ENCODE measurements at regions not wholly inside any gene's neighbourhood (a gene's known extent, or its start where the extent isn't known, plus 50 kb on each side); places are given as distances from the start of the nearest gene placed in this dataset.

DNA sequence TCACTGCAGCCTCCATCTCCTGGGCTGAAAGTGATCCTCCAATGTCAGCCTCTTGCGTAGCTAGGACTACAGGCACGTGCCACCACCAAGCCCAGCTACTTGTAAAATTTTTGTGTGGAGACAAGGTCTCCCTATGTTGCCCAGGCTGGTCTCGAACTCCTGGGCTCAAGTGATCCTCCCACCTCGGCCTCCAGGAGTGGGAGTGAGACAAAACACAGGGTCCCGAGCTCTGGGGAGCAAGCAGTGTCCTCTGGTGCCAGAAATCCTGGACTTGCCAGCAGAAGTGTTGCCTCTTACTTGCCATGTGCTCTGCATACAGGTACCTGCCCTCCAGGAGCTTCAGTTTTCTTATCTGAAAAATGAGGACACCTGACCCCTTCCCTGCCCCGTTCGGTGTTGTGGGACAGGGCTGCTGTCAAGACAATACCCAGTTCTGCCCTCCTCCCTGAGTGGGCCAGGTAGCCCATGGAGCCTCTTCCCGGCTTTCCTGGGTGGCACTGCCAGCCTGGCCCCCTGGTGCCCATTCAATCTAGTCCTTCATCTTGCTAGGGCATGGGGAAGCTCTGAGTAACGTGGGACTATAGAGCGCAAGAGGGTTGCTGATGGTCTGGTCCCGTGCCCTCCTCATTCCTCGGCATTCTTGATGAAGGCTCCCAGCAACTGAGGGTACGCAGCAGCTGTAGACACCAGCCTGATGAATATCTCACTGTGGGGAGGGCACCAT lies 164.6 kb downstream of the GOLGA6L4 start:
- H3K14ac ChIP-seq (ENCODE audit: insufficient read length): no peak overlapping the region
- no peak overlapping the region for H3K4ac ChIP-seq (replicated peaks; ENCODE audit: insufficient read length, low read depth, low read length)
- ChIA-PET POLR2A (ENCODE audit: partially characterized antibody) (no interaction called here), CTCF (ENCODE audit: partially characterized antibody) (no interaction called here)
- H3K23ac ChIP-seq (ENCODE audit: insufficient read length): no peak overlapping the region
- H2BK15ac ChIP-seq (ENCODE audit: low read length): no peak overlapping the region
- no peak overlapping the region for H2BK5ac ChIP-seq (ENCODE audit: low read depth, low read length)
- H3K27me3 ChIP-seq (replicated peaks in 1 of 4; ENCODE audit: control insufficient read depth in 3 of 4, extremely low read depth in 1 of 4, insufficient read depth in 3 of 4, low read length in 3 of 4): no peaks in the 10 kb centered on the region
- H3K79me2 ChIP-seq (ENCODE audit: control insufficient read depth in 1 of 2, insufficient read depth in 2 of 2, low read length in 2 of 2): no peaks in the 10 kb centered on the region
- no peak overlapping the region for H3K56ac ChIP-seq (replicated peaks; ENCODE audit: insufficient read length, low read depth, low read length)
- H3K4me2 ChIP-seq (ENCODE audit: insufficient read depth in 1 of 2, low read depth in 2 of 2, low read length in 2 of 2): no peak overlapping the region
- H3K27ac ChIP-seq (ENCODE audit: low read depth, low read length): no peak overlapping the region
- H3K9ac ChIP-seq (replicated peaks in 1 of 4; ENCODE audit: extremely low read depth in 1 of 4, low read depth in 3 of 4, low read length in 3 of 4): no peak overlapping the region
- no peak overlapping the region for H4K5ac ChIP-seq (ENCODE audit: insufficient read length, low read depth, low read length)
- no peak overlapping the region for H2BK120ac ChIP-seq (replicated peaks; ENCODE audit: low read depth, low read length)
- peaks cover 0 to 17% of the 10 kb centered on the region in 2 experiments; a peak in 2 of 4 replicates for H3K9me3 ChIP-seq (ENCODE audit: insufficient read depth in 2 of 2, low read depth in 1 of 2, low read length in 1 of 2)
- no peaks in the 10 kb centered on the region for H3K23me2 ChIP-seq (ENCODE audit: low read depth, low read length)
- H3K18ac ChIP-seq (ENCODE audit: extremely low read depth, low read length): no peak overlapping the region
- H3K79me1 ChIP-seq (ENCODE audit: low read depth, low read length): no peaks in the 10 kb centered on the region
- no peaks in the 10 kb centered on the region for H4K20me1 ChIP-seq (replicated peaks in 1 of 2; ENCODE audit: control insufficient read depth in 1 of 2, insufficient read depth in 2 of 2, low read length in 2 of 2)
- no peak overlapping the region for H3K4me3 ChIP-seq (ENCODE audit: extremely low read depth in 1 of 4, insufficient read depth in 2 of 4, low read depth in 3 of 4, low read length in 4 of 4)
- no peak overlapping the region for H4K91ac ChIP-seq (replicated peaks; ENCODE audit: insufficient read length, low read length)
- no peak overlapping the region for H4K8ac ChIP-seq (ENCODE audit: extremely low read depth, insufficient read depth, low read length)
- H3K4me1 ChIP-seq (replicated peaks in 1 of 4; ENCODE audit: control insufficient read depth in 3 of 4, insufficient read depth in 4 of 4, low read length in 3 of 4): no peaks in the 10 kb centered on the region
- no peaks in the 10 kb centered on the region for H3K36me3 ChIP-seq (ENCODE audit: control insufficient read depth in 2 of 4, insufficient read depth in 4 of 4, low read length in 3 of 4)
- DNase-seq (ENCODE audit: low read depth in 1 of 2, low spot score in 2 of 2): no peak
- H2BK20ac ChIP-seq (ENCODE audit: low read length): no peak overlapping the region
- no peak overlapping the region for H2BK12ac ChIP-seq (ENCODE audit: low read depth, low read length)
- no peak overlapping the region for H2AFZ ChIP-seq (ENCODE audit: low read length)
- FAIRE-seq: no peak
- 67% methylated on average over 13 of the region's 13 CpGs; no CpG with 5 or more reads in 1 of the 2 experiments for WGBS, 2 experiments (ENCODE audit: extremely low coverage in 1 of 2, insufficient coverage in 1 of 2, insufficient read length in 1 of 2, insufficient replicate concordance in 2 of 2, low coverage in 1 of 2, low lambda C conversion rate in 2 of 2, missing lambda C conversion rate in 1 of 2)
- no peak overlapping the region for H2AK5ac ChIP-seq (ENCODE audit: low read depth, low read length)
- TF ChIP-seq, protein P1, sequence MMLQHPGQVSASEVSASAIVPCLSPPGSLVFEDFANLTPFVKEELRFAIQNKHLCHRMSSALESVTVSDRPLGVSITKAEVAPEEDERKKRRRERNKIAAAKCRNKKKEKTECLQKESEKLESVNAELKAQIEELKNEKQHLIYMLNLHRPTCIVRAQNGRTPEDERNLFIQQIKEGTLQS (IDR thresholded peaks at IDR 0.05; ENCODE audit: insufficient read depth, low read depth, low read length): no peak
- no peak for TF ChIP-seq EP300 (IDR thresholded peaks at IDR 0.05; ENCODE audit: borderline replicate concordance in 1 of 2, low read depth in 2 of 2, low read length in 2 of 2)
- no peak for TF ChIP-seq MAFK (IDR thresholded peaks at IDR 0.05; ENCODE audit: low read depth, low read length)
- TF ChIP-seq, protein P2, sequence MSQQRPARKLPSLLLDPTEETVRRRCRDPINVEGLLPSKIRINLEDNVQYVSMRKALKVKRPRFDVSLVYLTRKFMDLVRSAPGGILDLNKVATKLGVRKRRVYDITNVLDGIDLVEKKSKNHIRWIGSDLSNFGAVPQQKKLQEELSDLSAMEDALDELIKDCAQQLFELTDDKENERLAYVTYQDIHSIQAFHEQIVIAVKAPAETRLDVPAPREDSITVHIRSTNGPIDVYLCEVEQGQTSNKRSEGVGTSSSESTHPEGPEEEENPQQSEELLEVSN (IDR thresholded peaks at IDR 0.05): no peak
- no peak for TF ChIP-seq SIRT6 (IDR thresholded peaks at IDR 0.05; ENCODE audit: low read length)
- TF ChIP-seq CHD2 (IDR thresholded peaks at IDR 0.05; ENCODE audit: low read length): no peak
- TF ChIP-seq, protein P3, sequence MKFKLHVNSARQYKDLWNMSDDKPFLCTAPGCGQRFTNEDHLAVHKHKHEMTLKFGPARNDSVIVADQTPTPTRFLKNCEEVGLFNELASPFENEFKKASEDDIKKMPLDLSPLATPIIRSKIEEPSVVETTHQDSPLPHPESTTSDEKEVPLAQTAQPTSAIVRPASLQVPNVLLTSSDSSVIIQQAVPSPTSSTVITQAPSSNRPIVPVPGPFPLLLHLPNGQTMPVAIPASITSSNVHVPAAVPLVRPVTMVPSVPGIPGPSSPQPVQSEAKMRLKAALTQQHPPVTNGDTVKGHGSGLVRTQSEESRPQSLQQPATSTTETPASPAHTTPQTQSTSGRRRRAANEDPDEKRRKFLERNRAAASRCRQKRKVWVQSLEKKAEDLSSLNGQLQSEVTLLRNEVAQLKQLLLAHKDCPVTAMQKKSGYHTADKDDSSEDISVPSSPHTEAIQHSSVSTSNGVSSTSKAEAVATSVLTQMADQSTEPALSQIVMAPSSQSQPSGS (IDR thresholded peaks at IDR 0.05; ENCODE audit: low read length): no peak
- no peak for TF ChIP-seq SAP30 (IDR thresholded peaks at IDR 0.05; ENCODE audit: insufficient read depth, insufficient replicate concordance, low read length)
- TF ChIP-seq JUN (IDR thresholded peaks at IDR 0.05; ENCODE audit: low read depth, low read length): no peak
- TF ChIP-seq CTBP2 (IDR thresholded peaks at IDR 0.05; ENCODE audit: borderline replicate concordance, insufficient read depth, insufficient read length, low read length): no peak

All from H1 (cell line).